Inflammatory macrophage treated with lipopolysaccharide for 4 hours (primary cell): ENCODE measurements at regions not wholly inside any gene's neighbourhood (a gene's known extent, or its start where the extent isn't known, plus 50 kb on each side); places are given as distances from the start of the nearest gene placed in this dataset.
"Not testable (repeated sequence)": the region's sequence is repeated elsewhere in the genome, so short reads cannot be mapped to it uniquely, and the experiment has no call there.

Experiments
- DNase-seq: peaks from one replicate; pipeline ENCODE4 v3.0.0-alpha.2; 2020

GRCh38 chr13:50235604-50236342 is 220.5 kb downstream of the KCNRG start:
- no peak for DNase-seq

GRCh38 chr13:50236898-50237318 is 221.7 kb downstream of the KCNRG start:
- DNase-seq, result peak; percentile 65

DNA sequence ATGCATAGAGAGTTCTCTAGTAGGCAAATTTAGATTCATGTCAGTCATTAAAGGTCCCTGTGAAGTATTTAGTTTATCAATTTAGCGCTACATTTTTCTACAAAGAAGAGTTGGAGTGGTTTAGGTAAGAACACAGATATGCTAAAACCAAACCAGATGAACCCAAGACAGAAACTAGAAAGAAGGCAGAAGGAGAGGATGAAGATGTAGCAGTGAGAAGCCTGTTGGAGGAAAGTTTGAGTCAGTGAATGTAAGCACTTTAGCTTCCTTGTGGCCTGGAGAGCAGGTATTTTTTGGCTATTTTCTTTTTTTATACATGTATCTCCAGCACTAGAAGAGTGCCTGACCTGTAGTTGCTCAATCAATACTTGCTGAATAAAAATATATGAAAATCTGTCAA is 223.7 kb downstream of the KCNRG start:
- DNase-seq, result no peak

DNA sequence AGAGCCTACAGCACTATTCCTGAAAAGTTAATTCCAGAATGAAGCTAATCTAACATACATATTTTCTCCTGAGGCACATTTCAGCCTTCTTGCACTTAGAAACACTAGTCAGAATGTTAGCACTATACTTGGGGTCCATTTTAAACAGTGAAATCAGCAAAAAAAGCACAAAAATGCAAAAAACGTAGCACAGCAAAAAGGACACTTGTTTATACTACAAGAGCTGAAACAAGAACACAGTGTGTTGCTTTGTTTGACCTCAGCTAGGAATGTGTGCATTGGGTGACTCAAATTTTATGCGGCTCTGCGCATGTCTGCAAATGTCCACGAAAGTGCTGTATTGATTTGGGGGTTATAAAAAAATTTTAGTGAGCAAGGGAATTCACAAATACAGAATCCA is 226.2 kb downstream of the KCNRG start:
- DNase-seq, result no peak

DNA sequence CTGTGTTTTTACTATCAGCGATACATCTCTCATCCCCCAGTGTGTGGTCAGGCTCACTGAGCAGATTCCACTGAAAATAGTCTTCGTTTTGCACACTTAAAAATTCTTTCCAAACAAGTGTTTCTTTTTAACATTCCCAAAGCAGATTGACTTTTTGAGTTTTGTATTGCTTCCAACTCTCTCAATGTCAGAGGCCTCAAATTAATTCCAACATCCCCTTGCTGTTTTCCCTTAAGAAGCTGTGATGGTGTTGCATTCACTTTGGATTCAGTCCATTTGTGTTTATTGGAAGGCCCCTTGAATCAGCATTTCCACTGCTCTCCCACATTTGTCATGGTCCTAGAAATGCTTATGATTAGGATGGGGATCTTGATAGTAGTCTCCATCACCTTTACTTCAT is 228.7 kb downstream of the KCNRG start:
- DNase-seq, result no peak

GRCh38 chr13:50244355-50244712 is 229.1 kb downstream of the KCNRG start:
- DNase-seq, result peak; percentile 29

DNA sequence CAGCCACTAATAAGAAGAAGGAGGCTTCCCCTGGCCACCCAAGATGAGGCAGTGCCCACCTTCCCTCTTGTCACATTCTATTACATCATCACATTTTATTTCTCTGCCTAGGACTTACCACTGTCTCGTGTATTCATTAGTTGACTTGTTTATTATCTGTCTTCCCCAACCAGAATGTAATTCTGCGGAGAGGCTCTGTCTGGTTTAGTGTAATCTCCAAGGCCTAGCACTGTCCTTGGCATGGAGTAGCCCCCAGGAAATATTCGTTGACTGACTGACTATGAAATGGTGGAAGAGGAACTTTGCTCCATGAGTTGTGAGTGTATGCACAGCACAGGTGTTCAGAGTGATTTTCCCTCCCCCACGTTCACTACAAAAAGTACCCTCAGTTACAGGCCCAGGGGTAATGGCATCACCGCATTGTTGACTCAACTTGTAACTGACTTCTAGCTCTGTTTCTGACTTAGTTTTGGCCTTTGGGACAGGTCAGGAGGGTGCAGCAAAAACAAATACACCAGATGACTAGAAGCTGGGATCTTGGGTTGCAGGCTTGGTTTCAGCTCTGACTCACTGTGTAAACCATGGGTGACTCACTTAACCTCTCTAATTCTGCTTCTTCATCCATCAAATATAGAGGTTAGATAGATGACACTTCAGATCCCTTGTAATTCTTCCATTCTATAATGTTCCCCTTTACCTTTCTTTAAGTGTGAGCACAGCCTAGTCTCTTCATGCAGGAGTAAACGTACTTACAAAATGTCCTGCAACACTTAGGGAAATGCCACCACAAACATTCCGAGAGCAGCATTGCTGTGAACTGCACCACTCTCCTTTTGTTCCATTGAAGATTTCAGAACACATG is 229.7 kb downstream of the KCNRG start:
- peak; percentile 81 for DNase-seq

DNA sequence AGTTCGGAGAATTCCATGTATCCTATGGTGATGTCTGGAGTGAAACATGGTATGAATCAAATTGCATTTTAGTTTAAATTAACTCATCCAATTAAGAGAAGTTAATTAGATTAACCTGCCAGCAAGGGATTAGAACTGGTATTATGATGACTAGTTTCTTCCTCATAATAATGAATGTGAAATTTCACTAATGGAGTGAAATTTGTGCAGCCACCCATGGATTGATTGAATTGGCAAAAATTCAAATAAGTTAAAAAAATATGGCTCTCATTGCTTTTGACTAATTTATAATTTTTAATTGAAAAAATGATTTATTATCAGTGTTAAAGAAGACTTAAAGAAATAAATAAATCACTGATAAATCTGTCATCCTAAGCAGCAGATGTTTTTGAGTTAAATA is 232.0 kb downstream of the KCNRG start:
- no peak for DNase-seq

DNA sequence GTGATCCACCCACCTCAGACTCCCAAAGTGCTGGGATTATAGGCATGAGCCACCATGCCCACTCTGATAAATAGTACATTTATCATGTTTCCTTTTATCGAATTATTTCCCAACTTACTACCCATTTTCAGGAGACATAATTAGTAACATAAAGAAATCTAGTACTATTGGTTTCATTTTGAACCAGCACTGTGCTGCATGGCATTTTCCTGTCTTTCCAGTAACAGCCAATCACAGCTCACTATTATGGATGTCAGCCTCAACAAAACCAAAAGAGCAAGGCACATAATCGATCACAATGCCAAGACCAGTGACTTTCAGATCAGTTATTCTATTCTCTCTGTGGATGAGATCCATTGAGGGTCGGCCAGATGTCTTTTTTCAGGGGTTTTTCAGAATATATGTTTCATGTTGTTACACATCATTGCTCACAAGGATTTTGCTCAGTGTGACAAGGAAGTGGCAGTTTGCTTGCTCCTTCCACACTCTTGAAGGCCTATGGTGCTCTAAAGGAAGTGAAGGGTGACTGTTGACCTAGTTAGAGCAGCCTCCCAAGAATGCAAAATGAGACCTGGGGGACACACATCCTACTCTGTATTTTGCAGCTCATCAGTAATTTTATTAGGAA is 233.4 kb downstream of the KCNRG start:
- DNase-seq, result peak; percentile 74

DNA sequence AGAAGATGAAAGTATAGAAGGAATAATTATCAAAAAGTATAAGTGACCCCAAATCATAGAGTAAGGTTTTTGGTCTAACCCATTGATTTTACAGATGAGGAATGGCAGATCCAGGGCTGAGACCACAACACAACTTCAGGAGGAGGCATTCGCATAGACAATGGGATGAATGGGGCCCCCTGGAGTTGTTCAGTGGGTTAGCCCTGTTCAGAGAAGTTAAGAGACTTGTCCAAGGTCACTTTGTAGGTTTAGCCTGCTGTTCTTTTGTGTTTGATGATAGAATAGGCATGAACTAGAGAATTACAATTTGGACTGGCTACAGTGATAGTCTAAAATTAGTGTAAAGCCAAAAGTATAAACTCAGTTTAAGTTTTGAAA is 233.9 kb downstream of the KCNRG start:
- no peak for DNase-seq

GRCh38 chr13:50250401-50250800 is 235.2 kb downstream of the KCNRG start:
- DNase-seq, result peak; percentile 81

- no peak for DNase-seq
These were observed 240.4 kb downstream of the KCNRG start for GRCh38 chr13:50255639-50256038.

- DNase-seq, result not testable (repeated sequence)
These were observed 241.5 kb downstream of the KCNRG start for GRCh38 chr13:50256536-50257321.

DNA sequence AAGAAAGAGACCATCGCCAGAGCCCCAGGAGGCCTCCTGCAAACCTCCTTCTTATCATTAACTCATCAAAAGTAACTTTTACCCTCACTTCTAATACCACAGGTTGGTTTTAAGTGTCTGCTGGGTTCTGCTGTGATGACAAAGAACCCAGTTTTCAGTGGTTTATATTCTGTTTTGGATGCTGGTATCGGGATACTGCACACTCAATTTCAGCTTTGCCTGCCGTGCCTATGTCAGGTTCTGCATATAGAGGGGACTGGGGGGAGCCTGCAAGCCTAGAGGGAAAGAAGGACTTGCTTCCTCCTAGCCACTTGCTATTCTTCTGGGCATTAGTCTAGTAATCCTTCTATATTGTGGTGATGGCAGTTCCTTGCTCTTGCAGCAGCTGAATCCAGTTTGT is 242.4 kb downstream of the KCNRG start:
- DNase-seq, result no peak

- DNase-seq, result no peak
These were observed 246.1 kb downstream of the KCNRG start for GRCh38 chr13:50261130-50261901.

DNA sequence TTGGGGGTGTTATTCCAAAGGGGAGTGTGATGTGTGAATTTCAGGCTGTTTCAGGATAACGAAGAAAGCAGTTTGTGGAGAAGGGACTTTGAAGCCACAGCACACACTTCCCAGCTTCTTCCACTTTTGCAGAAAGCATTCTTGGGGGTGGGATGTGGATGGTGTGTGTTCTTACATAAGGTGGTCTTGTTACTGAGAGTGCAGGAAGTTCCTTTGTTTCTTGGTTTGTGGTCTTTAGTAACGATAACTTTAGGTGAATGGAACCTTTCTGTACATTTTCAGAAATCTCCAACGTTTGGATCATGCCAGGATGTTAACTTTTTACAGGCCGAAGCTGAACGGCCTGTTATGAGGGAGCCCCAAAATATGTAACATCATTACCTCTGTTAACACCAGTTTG is 251.8 kb downstream of the KCNRG start:
- DNase-seq, result no peak

- DNase-seq, result no peak
These were observed 252.7 kb downstream of the KCNRG start for GRCh38 chr13:50267917-50268316.

GRCh38 chr13:50268500-50268899 is 253.3 kb downstream of the KCNRG start:
- DNase-seq, result no peak

DNA sequence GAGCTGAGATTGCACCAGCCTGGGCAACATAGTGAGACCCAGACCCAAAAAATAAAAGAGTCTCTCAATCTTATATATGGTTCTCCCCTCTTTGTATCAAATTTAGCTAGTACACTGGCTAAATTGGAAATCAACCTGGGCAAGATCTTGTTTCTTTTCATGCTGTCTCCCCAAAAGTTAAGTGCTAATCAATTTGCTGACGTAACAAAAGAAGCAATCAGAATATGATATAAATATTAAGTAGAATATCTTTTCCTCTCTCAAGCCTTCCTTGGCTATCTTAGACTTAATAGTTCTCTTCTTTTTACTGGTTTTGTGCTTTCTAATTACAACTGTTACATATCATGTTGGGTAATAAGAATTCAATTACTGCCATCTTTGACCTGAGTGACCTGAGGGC is 258.9 kb downstream of the KCNRG start:
- no peak for DNase-seq

DNA sequence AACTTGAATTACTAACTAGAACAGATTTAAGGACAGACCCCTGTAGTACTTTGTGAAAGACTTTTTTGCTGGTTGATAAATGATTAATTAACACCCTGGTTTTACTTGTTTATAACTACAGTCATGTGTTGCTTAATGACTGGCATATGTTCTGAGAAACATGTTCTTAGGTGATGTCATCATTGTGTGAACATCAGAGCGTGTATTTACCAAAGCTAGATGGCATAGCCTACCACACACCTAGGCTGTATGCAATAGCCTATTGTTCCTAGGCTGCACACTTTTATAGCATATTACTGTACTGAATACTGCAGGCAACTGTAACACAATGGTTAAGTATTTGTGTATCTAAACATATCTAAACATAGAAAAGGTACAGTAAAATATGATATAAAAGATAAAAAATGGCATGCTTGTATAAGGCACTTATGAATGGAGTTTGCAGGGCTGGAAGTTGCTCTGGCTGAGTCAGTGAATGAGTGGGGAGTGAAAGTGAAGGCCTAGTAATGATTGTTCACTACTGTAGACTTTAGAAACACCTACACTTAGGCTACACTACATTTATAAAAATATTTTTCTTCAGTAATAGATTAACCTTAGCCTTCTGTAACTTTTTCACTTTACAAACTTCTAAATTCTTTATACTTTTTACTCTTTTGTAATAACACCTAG is 260.3 kb downstream of the KCNRG start:
- DNase-seq, result peak; percentile 42

DNA sequence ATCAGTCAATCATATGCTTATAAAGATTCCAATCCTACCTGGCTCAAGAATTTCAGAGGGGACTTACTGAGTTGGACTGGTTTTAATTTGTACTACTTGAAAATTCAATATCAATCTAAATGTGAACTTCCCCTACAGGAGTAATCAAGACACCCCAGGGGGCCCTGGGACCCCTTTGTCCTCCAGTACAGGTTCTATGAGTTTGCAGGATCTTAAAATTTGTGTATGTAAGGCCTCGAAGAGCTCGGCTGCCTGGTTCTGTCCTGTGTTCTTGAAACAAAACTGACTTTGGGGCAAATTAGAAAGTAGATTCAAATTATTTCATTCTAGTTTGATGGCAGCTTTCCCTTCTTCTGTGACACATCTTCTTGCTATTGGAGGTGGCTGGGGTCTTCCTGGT is 261.3 kb downstream of the KCNRG start:
- DNase-seq, result no peak

GRCh38 chr13:50277127-50277526 is 261.9 kb downstream of the KCNRG start:
- no peak for DNase-seq
